GM12874 (cell line): ENCODE measurements at regions not wholly inside any gene's neighbourhood (a gene's known extent, or its start where the extent isn't known, plus 50 kb on each side); places are given as distances from the start of the nearest gene placed in this dataset.

ENCODE experiments used
- CTCF ChIP-seq: IDR thresholded peaks from 2 replicates; pipeline ENCODE4 v1.5.1; 2011; ENCODE audit warnings: low read depth, mild to moderate bottlenecking, control low read depth, low read length, moderate library complexity; ENCODE audit not compliant: insufficient read depth

- no peak for TF ChIP-seq CTCF
Measured at GRCh38 chr14:100988411-100988900, 84.9 kb upstream of the RTL1 start.

- TF ChIP-seq CTCF = no peak
Measured at GRCh38 chr14:100988956-100989355, 85.4 kb upstream of the RTL1 start.

GRCh38 chr14:100989924-100990323, 86.4 kb upstream of the RTL1 start:
- TF ChIP-seq CTCF = no peak

- no peak for TF ChIP-seq CTCF
Measured at GRCh38 chr14:100994082-100994481, 90.6 kb upstream of the RTL1 start.

- TF ChIP-seq CTCF = no peak
Measured at GRCh38 chr14:100994756-100995330, 91.3 kb upstream of the RTL1 start.

- TF ChIP-seq CTCF = no peak
Measured at GRCh38 chr14:101000711-101001250, 97.3 kb upstream of the RTL1 start.

- TF ChIP-seq CTCF = no peak
Measured at GRCh38 chr14:101001311-101002069, 98.0 kb upstream of the RTL1 start.
